ENCODE measurements at regions not wholly inside any gene's neighbourhood (a gene's known extent, or its start where the extent isn't known, plus 50 kb on each side); places are given as distances from the start of the nearest gene placed in this dataset.

DNA sequence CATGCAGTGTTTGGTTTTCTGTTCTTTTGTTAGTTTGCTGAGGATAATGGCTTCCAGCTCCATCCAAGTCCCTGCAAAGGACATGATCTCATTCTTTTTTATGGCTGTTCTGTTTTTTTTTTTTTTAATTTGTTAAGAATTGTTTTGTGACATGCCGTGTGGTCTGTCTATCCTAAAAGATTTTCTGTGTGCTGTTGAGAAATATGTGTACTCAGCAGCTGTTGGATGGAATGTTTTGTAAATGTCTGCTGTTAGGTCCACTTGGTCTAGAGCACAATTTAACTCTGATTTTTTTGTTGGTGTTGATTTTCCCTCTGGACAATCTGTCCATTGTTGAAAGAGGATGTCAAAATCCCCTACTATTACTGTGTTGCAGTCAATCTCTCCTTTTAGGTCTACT is 80.4 kb upstream of the WDR75 start:
- no peak for TF ChIP-seq CTCF (IDR thresholded peaks at IDR 0.05)
- no peak for TF ChIP-seq EP300 (IDR thresholded peaks at IDR 0.05)
- TF ChIP-seq POLR2A (IDR thresholded peaks at IDR 0.05), result no peak
- no peak for TF ChIP-seq POLR2AphosphoS5 (IDR thresholded peaks at IDR 0.05)
- Histone ChIP-seq H3K27me3 (no peaks in the 10 kb centered on the region), H3K9me3 (no peaks in the 10 kb centered on the region), H3K27ac (no peak overlapping the region), H3K36me3 (no peaks in the 10 kb centered on the region), H3K4me1 (no peaks in the 10 kb centered on the region), H3K4me3 (no peak overlapping the region)
- DNase-seq (ENCODE audit: low spot score in 2 of 2), result no peak
- WGBS, result 63% methylated on average over 1 of the region's 1 CpG

GRCh38 chr2:189362283-189362682 is 79.0 kb upstream of the WDR75 start:
- Histone ChIP-seq H3K4me3 (no peak overlapping the region), H3K27me3 (no peaks in the 10 kb centered on the region), H3K27ac (no peak overlapping the region), H3K36me3 (no peaks in the 10 kb centered on the region), H3K4me1 (no peaks in the 10 kb centered on the region), H3K9me3 (no peaks in the 10 kb centered on the region)
- TF ChIP-seq POLR2AphosphoS5 (IDR thresholded peaks at IDR 0.05) (no peak), CTCF (IDR thresholded peaks at IDR 0.05) (no peak), POLR2A (IDR thresholded peaks at IDR 0.05) (no peak), EP300 (IDR thresholded peaks at IDR 0.05) (no peak)
- DNase-seq (ENCODE audit: low spot score in 2 of 2), result no peak

GRCh38 chr2:189363559-189363958 is 77.7 kb upstream of the WDR75 start:
- Histone ChIP-seq H3K27me3 (no peaks in the 10 kb centered on the region), H3K4me1 (no peaks in the 10 kb centered on the region), H3K9me3 (no peaks in the 10 kb centered on the region), H3K36me3 (no peaks in the 10 kb centered on the region), H3K27ac (no peak overlapping the region), H3K4me3 (no peak overlapping the region)
- no peak for DNase-seq (ENCODE audit: low spot score in 2 of 2)
- TF ChIP-seq POLR2A (IDR thresholded peaks at IDR 0.05) (no peak), POLR2AphosphoS5 (IDR thresholded peaks at IDR 0.05) (no peak), EP300 (IDR thresholded peaks at IDR 0.05) (no peak), CTCF (IDR thresholded peaks at IDR 0.05) (no peak)
- WGBS, result 77% methylated on average over 2 of the region's 2 CpGs

GRCh38 chr2:189364607-189365006 is 76.7 kb upstream of the WDR75 start:
- no peak for DNase-seq (ENCODE audit: low spot score in 2 of 2)
- no peaks in the 10 kb centered on the region for H3K9me3 ChIP-seq
- H3K27me3 ChIP-seq, result no peaks in the 10 kb centered on the region
- H3K4me1 ChIP-seq, result no peaks in the 10 kb centered on the region
- WGBS, result 96% methylated on average over 3 of the region's 3 CpGs
- no peak overlapping the region for H3K27ac ChIP-seq
- TF ChIP-seq POLR2A (IDR thresholded peaks at IDR 0.05), result no peak
- TF ChIP-seq CTCF (IDR thresholded peaks at IDR 0.05), result no peak
- no peak for TF ChIP-seq EP300 (IDR thresholded peaks at IDR 0.05)
- no peak overlapping the region for H3K4me3 ChIP-seq
- no peaks in the 10 kb centered on the region for H3K36me3 ChIP-seq

- no peak for DNase-seq (ENCODE audit: low spot score in 2 of 2)
- TF ChIP-seq EP300 (IDR thresholded peaks at IDR 0.05), result no peak
- no peak for TF ChIP-seq CTCF (IDR thresholded peaks at IDR 0.05)
- no peak for TF ChIP-seq POLR2AphosphoS5 (IDR thresholded peaks at IDR 0.05)
- no peak for TF ChIP-seq POLR2A (IDR thresholded peaks at IDR 0.05)
- Histone ChIP-seq H3K4me3 (no peak overlapping the region), H3K4me1 (no peaks in the 10 kb centered on the region), H3K9me3 (no peaks in the 10 kb centered on the region), H3K36me3 (no peaks in the 10 kb centered on the region), H3K27ac (no peak overlapping the region), H3K27me3 (no peaks in the 10 kb centered on the region)
- WGBS, result 63% methylated on average over 3 of the region's 3 CpGs
These were observed 74.9 kb upstream of the WDR75 start for GRCh38 chr2:189366349-189366748.
